GM12891 (cell line): ENCODE measurements at regions not wholly inside any gene's neighbourhood (a gene's known extent, or its start where the extent isn't known, plus 50 kb on each side); places are given as distances from the start of the nearest gene placed in this dataset.

ENCODE experiments used
- POLR2A ChIP-seq: IDR thresholded peaks from 2 replicates; pipeline ENCODE4 v1.6.1; 2011; ENCODE audit warnings: low read depth, low read length, control low read depth
- POLR2AphosphoS5 ChIP-seq: IDR thresholded peaks from 2 replicates; pipeline ENCODE4 v1.6.1; 2011; ENCODE audit warnings: low read depth, low read length, control low read depth
- SPI1 ChIP-seq: IDR thresholded peaks from 2 replicates; pipeline ENCODE4 v1.6.1; 2011; ENCODE audit warnings: low read depth, low read length, control low read depth
- TAF1 ChIP-seq: IDR thresholded peaks from 2 replicates; pipeline ENCODE4 v1.6.1; 2011; ENCODE audit warnings: low read depth, low read length, control low read depth

- TF ChIP-seq TAF1 (no peak), POLR2A (no peak), POLR2AphosphoS5 (no peak), SPI1 (no peak)
Observed at GRCh38 chr13:34064456-34065205, 246.7 kb downstream of the RFC3 start.
